Left renal pelvis (tissue), 4 donors: ENCODE measurements at regions not wholly inside any gene's neighbourhood (a gene's known extent, or its start where the extent isn't known, plus 50 kb on each side); places are given as distances from the start of the nearest gene placed in this dataset.
A peak's percentile ranks its signal among the peaks of the same experiment; 100 is the strongest.
"Not testable (repeated sequence)": the region's sequence is repeated elsewhere in the genome, so short reads cannot be mapped to it uniquely, and the experiment has no call there.

Source experiments
- DNase-seq, 4 donors: peaks; one replicate each; pipeline ENCODE4 v3.0.0-alpha.2; 2013; ENCODE audit warnings: low read depth in 4 of 4, low spot score in 3 of 4

- DNase-seq, result no peak
These were observed 84.4 kb upstream of the PAX2 start for GRCh38 chr10:100660945-100661344.

- no peak for DNase-seq
These were observed 83.9 kb upstream of the PAX2 start for GRCh38 chr10:100661520-100661919.

GRCh38 chr10:100662067-100662466, 83.3 kb upstream of the PAX2 start:
- peak in 1 of 4 donors; percentile 81 for DNase-seq

DNA sequence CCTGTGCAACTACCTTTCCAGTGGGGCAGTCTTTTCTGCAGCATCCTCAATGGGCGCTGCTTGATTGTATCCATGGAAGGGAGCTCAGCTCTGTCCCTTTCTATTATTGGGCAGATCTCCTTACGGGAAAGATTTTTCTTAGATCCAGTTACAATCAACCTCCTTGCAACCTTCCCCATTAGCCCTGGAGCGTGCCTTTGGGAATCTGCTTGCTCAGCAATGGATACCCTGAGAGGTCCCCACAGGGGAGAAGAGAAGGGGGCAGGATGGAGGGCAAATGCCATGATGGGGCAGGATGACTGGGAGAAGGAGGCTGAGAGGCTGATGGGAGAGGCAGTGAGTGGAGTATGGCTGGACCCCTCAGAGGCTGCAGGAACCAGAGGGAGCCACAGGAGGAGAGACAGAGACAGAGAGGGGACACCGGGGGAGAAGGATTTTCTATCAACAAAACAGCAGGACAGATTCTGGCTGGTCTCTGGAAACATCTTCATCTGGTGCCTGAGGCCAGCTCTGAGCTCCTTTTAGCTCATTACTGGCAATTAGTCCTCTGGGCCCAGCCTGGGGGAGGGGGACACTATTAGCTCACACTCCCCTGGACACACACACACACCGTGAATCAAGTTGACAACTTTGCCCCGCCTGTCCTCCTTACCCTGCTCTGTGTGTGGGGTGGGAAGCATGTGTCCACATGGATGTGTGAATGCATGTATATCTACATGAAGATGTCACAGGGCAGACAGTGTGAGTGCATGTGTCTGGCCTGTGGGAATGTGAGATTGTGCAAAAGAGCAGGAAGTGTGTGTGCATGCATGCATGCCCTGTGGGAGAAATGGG, 80.8 kb upstream of the PAX2 start:
- DNase-seq, result no peak

DNA sequence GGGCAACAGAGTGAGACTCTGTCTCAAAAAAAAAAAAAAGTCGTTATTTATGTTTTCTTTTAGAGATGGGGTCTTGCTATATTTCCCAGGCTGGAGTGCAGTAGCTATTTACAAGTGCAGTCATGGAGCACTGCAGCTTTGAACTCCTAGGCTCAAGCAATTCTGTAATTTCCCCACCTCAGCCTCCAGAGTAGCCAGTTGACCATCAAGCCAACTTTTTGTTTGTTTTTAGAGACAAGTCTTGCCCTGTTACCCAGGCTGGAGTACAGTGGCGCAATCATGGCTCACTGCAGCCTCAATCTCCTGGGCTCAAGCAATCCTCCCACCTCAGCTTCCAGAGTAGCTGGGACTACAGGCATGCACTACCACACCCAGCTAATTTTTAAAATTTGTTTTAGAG, 78.7 kb upstream of the PAX2 start:
- not testable (repeated sequence) for DNase-seq

DNA sequence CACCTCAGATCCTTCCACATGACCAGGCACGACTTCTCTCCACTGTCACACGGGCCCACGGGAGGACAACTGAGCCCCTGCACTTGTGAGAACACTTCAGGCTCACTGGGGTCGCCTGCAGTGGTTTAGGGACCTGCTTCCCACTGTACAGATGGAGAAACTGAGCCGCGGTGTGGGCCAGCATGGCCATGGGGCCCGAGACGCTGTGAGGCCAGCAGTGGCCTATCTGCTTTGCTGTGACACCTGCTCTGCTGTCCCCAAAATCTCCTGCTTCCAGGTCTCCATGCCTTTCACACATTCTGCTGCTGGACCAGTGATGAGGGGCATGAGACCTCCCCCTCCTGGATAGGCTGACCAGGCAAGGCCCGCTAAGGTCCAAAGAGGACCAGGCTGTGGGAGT, 75.8 kb upstream of the PAX2 start:
- DNase-seq, result no peak

DNA sequence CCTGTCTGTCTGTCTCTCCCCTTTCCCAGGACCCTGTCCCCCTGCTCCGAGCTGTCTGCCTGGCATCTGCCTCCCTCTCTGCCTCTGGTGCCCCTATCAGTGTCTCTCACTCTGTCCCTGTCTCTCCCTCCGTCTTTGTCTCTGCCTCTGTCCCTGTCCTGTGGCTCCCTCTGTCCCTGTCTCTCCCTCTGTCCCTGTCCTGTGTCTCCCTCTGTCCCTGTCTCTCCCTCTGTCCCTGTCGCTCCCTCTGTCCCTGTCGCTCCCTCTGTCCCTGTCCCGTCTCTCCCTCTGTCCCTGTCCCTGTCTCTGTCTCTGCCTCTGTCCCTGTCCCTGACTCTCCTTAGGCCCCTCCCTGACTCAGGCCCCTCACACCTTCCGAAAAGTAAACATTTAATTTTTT, 75.0 kb upstream of the PAX2 start:
- DNase-seq, result no peak

DNA sequence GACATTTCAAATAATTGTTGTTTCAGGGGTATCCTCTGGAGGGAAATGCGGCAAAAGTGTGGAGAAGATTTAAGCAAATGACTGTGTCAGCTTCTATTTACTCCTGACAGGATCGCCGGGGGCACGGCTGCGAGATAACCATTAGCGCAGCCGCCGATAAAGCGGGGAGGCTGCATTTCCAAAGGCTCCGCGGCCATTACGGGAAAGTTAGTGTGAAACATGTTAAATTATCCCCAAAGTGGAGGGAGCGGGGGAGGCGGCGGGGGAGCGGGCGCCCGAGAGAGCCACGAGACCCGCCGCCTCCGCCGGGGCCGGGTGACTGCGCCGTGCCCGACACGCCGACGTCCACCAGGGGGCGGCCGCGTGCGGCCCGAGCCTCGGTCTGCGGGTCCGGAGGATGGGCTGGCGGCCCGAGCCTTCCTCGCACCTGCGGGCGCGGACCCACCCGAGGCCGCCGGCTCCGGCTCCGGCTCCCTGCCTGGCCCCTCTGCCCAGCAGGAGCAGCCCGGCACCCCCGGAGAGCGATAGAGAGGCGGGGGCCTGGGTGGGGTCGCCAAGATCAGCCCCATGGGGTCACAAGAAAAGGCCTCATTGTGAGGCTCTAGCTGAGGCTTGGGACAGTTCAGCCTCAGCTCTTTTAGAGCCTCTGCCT, 74.4 kb upstream of the PAX2 start:
- no peak for DNase-seq

DNA sequence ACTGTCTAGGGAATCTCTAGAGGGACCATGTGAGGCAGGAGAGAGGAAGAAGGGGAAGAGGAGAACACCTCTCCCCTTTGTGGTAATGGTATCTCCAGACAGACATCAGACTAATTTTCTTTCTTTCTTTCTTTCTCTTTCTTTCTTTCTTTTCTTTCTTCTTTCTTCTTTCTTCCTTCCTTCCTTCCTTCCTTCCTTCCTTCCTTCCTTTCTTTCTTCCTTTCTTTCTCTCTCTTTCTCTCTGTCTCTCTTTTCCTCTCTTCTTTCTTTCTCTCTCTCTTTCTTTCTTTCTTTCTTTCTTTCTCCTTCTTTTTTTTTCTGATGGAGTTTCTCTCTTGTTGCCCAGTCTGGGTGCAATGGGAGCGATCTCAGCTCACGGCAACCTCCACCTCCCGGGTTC, 73.2 kb upstream of the PAX2 start:
- DNase-seq, result no peak

- no peak for DNase-seq
These were observed 68.0 kb upstream of the PAX2 start for GRCh38 chr10:100677290-100677945.

DNA sequence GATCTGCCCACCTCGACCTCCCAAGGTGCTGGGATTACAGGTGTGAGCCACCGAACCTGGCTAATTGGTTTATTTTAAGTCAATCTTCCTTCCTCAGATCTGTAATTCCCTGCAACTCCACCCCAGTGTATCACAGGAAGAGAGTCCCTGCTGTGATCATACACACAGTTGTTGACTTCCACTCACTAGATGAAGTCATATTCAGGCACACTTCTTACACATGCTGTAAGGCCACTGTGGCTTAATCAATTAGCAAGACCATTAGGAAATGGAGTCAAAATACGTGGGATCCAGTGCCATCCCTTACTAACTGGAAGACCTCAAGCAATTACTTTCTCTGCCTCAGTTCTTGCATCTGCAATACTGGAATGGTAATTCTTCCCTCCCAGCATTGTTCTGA, 66.1 kb upstream of the PAX2 start:
- DNase-seq, result no peak

GRCh38 chr10:100683004-100683403, 62.4 kb upstream of the PAX2 start:
- DNase-seq, result no peak

DNA sequence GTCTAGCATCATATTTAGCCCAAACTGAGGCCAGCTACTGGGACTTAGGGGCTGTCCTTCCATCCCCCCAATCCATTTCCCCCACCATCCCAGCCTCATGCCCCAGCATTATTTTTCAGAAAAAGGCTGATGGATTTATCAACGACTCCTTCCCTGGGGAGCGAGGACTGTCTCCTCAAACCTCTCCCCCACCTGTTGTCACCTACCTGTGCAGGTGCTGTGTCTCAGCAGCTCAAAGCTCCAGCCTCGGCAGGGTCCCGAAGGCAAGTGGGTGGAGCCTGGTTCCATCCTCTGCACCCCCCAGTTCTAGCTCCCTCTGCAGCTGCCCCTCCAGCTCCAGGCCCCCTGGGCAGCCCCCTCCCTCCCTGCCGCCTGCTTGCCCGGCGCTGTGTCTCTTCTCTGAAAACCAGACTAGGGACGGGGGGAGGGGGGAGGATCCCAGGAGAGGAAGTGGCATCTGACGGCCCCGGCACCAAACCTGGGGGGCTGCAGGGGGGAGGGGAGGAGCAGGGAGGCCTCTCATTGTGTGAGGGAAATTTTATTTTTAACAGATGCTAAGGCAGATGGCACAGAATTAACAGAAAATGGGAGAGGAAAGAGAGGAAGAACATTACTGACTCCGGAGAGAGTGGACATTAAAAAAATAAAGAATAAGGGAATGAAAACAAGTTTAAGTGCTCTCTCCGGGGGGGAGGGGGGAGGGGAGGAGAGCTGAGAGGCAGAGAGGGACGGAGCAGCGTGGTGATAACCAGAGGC, 61.7 kb upstream of the PAX2 start:
- no peak for DNase-seq

- DNase-seq, result no peak
These were observed 60.6 kb upstream of the PAX2 start for GRCh38 chr10:100684688-100685235.

GRCh38 chr10:100685331-100685730, 60.1 kb upstream of the PAX2 start:
- no peak for DNase-seq

DNA sequence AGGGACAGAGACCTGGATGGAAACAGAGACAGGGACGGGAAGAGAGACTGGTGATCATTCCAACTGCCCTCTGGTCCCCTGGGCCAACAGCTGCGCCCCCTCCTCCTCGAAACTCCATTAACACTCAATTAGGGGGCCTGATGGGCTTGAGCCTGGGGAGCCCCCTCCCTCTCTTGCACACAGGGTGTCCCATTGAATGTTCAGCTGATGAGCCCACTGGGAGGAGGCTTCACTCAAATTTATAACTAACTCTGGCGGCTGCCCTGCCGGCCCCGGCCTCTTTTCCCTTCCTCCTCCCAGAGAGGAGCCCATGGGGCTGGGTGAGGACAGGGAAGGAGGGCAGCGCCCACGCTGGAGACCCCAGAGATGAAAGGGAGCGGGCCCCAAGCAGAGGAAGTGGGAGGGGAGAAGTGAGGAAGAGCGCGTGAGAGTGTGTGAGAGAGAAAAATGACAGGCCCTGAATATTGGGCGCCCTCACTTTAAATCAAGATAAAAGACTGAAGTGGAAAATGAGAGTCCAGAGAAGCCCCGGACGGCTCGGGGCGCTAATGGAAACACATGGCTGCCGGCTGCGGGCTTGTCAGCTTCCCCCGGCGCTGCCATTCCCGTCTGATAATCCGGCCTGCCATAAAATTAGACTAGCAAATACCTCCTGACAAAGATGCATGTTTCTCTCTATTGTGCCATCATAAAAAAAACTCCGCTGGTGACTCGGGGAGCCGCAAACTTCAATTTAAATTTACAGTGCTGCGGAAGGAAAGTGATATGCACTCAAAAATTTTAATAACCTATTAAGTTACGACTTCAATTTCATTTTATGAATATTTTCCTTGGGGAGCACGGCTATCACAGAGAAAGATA, 58.0 kb upstream of the PAX2 start:
- DNase-seq, result no peak

GRCh38 chr10:100688201-100688600, 57.2 kb upstream of the PAX2 start:
- DNase-seq, result no peak

DNA sequence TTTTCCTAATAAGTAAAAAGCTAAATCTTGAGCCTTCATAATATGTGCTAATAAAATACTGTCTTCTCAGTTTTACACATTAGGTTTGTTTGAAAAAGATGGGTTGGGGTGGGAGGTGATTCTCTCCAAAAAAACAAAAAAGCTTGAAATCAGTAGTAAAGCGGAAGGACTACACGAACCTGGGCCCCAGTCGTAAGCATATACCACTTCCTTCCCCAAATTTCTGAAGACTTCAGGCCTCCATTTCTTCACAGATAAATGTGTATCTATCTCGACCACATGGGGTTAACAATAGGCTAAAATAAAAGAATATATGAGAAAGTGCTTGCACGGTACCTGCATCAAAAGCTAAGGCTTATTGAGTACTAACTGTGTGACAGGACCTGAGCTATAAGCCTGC, 51.6 kb upstream of the PAX2 start:
- no peak for DNase-seq
